ENCODE measurements at regions not wholly inside any gene's neighbourhood (a gene's known extent, or its start where the extent isn't known, plus 50 kb on each side); places are given as distances from the start of the nearest gene placed in this dataset.

GRCh38 chr12:21065845-21066244 is 65.1 kb upstream of the SLCO1B1 start:
- TF ChIP-seq, protein P1, sequence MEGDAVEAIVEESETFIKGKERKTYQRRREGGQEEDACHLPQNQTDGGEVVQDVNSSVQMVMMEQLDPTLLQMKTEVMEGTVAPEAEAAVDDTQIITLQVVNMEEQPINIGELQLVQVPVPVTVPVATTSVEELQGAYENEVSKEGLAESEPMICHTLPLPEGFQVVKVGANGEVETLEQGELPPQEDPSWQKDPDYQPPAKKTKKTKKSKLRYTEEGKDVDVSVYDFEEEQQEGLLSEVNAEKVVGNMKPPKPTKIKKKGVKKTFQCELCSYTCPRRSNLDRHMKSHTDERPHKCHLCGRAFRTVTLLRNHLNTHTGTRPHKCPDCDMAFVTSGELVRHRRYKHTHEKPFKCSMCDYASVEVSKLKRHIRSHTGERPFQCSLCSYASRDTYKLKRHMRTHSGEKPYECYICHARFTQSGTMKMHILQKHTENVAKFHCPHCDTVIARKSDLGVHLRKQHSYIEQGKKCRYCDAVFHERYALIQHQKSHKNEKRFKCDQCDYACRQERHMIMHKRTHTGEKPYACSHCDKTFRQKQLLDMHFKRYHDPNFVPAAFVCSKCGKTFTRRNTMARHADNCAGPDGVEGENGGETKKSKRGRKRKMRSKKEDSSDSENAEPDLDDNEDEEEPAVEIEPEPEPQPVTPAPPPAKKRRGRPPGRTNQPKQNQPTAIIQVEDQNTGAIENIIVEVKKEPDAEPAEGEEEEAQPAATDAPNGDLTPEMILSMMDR (IDR thresholded peaks at IDR 0.05), result peak; percentile 44 to 64 (median 59)
- no peak for TF ChIP-seq POLR2A (IDR thresholded peaks at IDR 0.05)

All from right lobe of liver (tissue), 4 donors.